ENCODE measurements at regions not wholly inside any gene's neighbourhood (a gene's known extent, or its start where the extent isn't known, plus 50 kb on each side); places are given as distances from the start of the nearest gene placed in this dataset.

GRCh38 chr6:84498905-84499304, 265.5 kb downstream of the TBX18 start:
- intact Hi-C loops (cut with DNase I), result no loop called here
- 30 to 34% methylated on average over 2 of the region's 2 CpGs for WGBS, 2 donors
- no peak for TF ChIP-seq CTCF (IDR thresholded peaks at IDR 0.05)
- Histone ChIP-seq H3K4me3 (no peak overlapping the region), H3K4me1 (no peaks in the 10 kb centered on the region), H3K36me3 (no peaks in the 10 kb centered on the region), H3K27me3 (no peaks in the 10 kb centered on the region), H3K9me3 (no peaks in the 10 kb centered on the region), H3K27ac (no peak overlapping the region)
- DNase-seq, result no peak
- ATAC-seq, result no peak
- no peak for FAIRE-seq

GRCh38 chr6:84492241-84493165, 265.1 kb upstream of the CEP162 start:
- no peaks in the 10 kb centered on the region for H3K9me3 ChIP-seq
- intact Hi-C loops (cut with DNase I), result no loop called here
- H3K4me1 ChIP-seq, result no peaks in the 10 kb centered on the region
- H3K36me3 ChIP-seq, result no peaks in the 10 kb centered on the region
- ATAC-seq (no peak), DNase-seq (no peak), FAIRE-seq (no peak)
- no peak overlapping the region for H3K27ac ChIP-seq
- no peak for TF ChIP-seq CTCF (IDR thresholded peaks at IDR 0.05)
- no peaks in the 10 kb centered on the region for H3K27me3 ChIP-seq
- no peak overlapping the region for H3K4me3 ChIP-seq
- 49 to 57% methylated on average over 13 of the region's 13 CpGs for WGBS, 2 donors

GRCh38 chr6:84489598-84489997, 262.2 kb upstream of the CEP162 start:
- Histone ChIP-seq H3K9me3 (no peaks in the 10 kb centered on the region), H3K36me3 (no peaks in the 10 kb centered on the region), H3K4me1 (no peaks in the 10 kb centered on the region), H3K4me3 (no peak overlapping the region), H3K27me3 (no peaks in the 10 kb centered on the region), H3K27ac (no peak overlapping the region)
- ATAC-seq, result no peak
- intact Hi-C loops (cut with DNase I), result no loop called here
- DNase-seq, result no peak
- no peak for FAIRE-seq
- 51 to 78% methylated on average over 1 of the region's 1 CpG for WGBS, 2 donors
- no peak for TF ChIP-seq CTCF (IDR thresholded peaks at IDR 0.05)

- Histone ChIP-seq H3K27me3 (no peaks in the 10 kb centered on the region), H3K27ac (no peak overlapping the region), H3K36me3 (no peaks in the 10 kb centered on the region), H3K4me1 (no peaks in the 10 kb centered on the region), H3K4me3 (no peak overlapping the region), H3K9me3 (no peaks in the 10 kb centered on the region)
- DNase-seq, result no peak
- no peak for TF ChIP-seq CTCF (IDR thresholded peaks at IDR 0.05)
- no peak for ATAC-seq
- no peak for FAIRE-seq
- intact Hi-C loops (cut with DNase I), result no loop called here
Observed at GRCh38 chr6:84486526-84486925, 259.1 kb upstream of the CEP162 start.

GRCh38 chr6:84469144-84469543, 241.7 kb upstream of the CEP162 start:
- DNase-seq (no peak), ATAC-seq (no peak), FAIRE-seq (no peak)
- 48 to 66% methylated on average over 1 of the region's 1 CpG for WGBS, 2 donors
- no peaks in the 10 kb centered on the region for H3K9me3 ChIP-seq
- intact Hi-C loops (cut with DNase I), result no loop called here
- H3K36me3 ChIP-seq, result no peaks in the 10 kb centered on the region
- TF ChIP-seq CTCF (IDR thresholded peaks at IDR 0.05), result no peak
- H3K4me3 ChIP-seq, result no peak overlapping the region
- no peak overlapping the region for H3K27ac ChIP-seq
- no peaks in the 10 kb centered on the region for H3K27me3 ChIP-seq
- no peaks in the 10 kb centered on the region for H3K4me1 ChIP-seq
